ENCODE measurements at regions not wholly inside any gene's neighbourhood (a gene's known extent, or its start where the extent isn't known, plus 50 kb on each side); places are given as distances from the start of the nearest gene placed in this dataset.

- TF ChIP-seq CTCF (IDR thresholded peaks at IDR 0.05) (no peak), POLR2A (IDR thresholded peaks at IDR 0.05) (no peak)
Measured at GRCh38 chr19:20307127-20307526, 140.1 kb downstream of the ZNF486 start.
